ENCODE measurements at regions not wholly inside any gene's neighbourhood (a gene's known extent, or its start where the extent isn't known, plus 50 kb on each side); places are given as distances from the start of the nearest gene placed in this dataset.

DNA sequence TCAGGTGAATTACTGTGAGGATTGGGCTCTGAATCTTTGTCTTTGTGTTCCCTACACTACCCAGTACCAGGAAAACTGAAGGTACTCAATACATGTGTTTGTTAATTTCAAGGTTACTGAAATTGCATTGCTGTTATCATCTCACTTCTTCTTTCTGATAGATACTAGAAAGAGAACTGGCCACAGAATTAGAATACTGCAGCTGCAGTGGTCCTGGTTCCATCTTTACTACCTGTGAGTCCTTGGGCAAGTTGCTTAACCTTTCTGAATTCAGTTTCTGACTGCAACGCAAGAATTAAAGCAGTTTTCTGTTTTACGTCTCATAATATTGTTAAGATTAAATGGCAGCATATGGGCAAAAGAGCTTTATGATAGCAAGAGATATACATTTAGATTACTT, 263.5 kb downstream of the LMO4 start:
- DNase-seq (ENCODE audit: low read depth in 1 of 2, low spot score in 1 of 2), result no peak
- no peak for TF ChIP-seq JUND (IDR thresholded peaks at IDR 0.05; ENCODE audit: low read depth)
- in situ Hi-C loops (cut with HindIII; ENCODE audit: low pct_unique_long_range_greater_than_20kb, low sequenced_read_pairs), result no loop called here

DNA sequence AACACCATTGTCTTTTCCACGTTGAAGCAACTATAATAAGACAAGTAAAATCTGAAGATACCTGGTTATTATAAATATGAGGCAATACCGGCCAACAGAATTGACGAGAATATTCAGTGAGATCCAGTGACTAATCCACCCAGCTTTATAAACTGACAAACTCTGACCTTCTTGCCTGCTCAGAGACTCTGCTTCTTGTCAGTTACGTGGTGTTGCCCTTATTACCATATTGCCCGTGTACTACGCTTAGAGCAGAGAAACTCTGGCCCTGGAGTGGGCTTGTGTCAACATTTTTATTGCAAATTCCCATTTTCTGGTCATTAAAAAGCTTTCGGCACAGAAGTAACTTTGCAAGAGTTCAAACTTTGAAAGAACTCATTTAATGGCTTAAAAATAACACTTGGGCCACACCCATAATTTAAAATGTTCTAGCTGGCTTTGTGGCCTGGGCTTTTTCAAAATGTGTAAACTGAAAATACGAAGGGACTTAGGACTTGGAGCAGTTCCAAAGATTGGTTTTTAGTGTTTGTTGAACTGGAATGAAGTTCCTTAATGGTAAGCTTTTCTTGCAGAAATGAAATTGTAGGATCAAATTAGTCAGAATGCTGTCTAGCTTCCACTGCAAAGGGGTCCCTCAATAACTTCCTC, 266.2 kb downstream of the LMO4 start:
- no peak for TF ChIP-seq JUND (IDR thresholded peaks at IDR 0.05; ENCODE audit: low read depth)
- no peak for DNase-seq (ENCODE audit: low read depth in 1 of 2, low spot score in 1 of 2)
- in situ Hi-C loops (cut with HindIII; ENCODE audit: low pct_unique_long_range_greater_than_20kb, low sequenced_read_pairs), result no loop called here

DNA sequence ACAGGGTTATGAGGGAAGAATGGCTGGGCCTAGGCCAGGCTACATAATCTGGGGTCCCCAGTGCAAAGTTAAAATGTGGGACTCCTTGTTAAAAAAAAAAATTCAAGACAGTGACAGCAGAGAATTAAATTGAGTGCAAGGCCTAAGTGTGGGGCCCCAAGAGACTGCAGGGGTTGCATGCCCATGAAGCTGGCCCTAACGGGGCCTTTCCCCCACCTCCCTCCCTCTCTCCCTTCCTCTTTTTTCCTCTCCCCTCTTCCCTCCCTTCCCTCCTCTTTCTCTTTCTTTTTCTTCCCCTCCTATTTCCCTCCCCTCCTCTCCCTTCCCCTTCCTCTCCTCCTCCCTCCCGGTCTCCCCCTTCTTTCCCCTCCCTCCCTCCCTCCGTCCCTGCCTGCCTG, 266.7 kb downstream of the LMO4 start:
- no peak for DNase-seq (ENCODE audit: low read depth in 1 of 2, low spot score in 1 of 2)
- in situ Hi-C loops (cut with HindIII; ENCODE audit: low pct_unique_long_range_greater_than_20kb, low sequenced_read_pairs), result no loop called here
- no peak for TF ChIP-seq JUND (IDR thresholded peaks at IDR 0.05; ENCODE audit: low read depth)

DNA sequence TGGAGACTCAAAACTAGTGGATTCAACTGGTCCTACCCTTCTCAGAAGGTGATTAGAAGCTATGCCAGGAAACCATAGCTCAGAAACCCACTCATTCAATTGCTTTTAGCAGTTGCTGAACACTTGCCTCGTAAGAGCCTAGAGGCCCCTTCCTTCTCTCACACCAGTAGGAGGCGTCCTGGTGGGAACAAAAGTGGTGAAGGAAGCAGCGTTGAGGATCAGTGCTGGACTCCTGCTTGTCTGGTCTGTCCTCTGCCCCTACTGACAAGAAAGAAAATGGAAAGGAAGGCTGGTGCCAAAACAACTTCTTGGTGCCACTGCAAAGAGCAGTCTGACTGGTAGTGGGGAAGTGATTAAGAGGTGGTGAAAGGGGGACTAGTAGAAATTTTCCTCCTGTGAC, 269.7 kb downstream of the LMO4 start:
- DNase-seq (ENCODE audit: low read depth in 1 of 2, low spot score in 1 of 2), result no peak
- no peak for TF ChIP-seq JUND (IDR thresholded peaks at IDR 0.05; ENCODE audit: low read depth)
- in situ Hi-C loops (cut with HindIII; ENCODE audit: low pct_unique_long_range_greater_than_20kb, low sequenced_read_pairs), result no loop called here

DNA sequence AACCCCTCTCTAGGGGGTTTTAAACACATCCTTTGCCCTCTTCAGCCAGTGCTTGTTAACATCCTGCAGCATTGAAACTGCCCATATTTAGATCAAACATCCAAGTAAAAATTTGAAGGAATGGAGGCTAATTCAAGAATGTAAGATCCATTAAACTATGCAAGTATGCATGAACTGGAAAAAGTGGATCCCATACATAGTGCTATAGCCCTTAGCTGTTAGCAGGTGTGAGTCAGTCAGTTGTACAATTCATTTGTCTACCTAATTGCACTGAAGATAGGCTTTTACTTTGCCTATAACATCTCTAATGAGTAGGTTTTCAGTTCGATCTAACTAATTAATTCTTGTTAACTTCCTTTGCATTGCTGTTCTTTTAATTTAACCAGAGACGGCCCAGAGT, 270.9 kb downstream of the LMO4 start:
- in situ Hi-C loops (cut with HindIII; ENCODE audit: low pct_unique_long_range_greater_than_20kb, low sequenced_read_pairs), result no loop called here
- no peak for DNase-seq (ENCODE audit: low read depth in 1 of 2, low spot score in 1 of 2)
- TF ChIP-seq JUND (IDR thresholded peaks at IDR 0.05; ENCODE audit: low read depth), result no peak

DNA sequence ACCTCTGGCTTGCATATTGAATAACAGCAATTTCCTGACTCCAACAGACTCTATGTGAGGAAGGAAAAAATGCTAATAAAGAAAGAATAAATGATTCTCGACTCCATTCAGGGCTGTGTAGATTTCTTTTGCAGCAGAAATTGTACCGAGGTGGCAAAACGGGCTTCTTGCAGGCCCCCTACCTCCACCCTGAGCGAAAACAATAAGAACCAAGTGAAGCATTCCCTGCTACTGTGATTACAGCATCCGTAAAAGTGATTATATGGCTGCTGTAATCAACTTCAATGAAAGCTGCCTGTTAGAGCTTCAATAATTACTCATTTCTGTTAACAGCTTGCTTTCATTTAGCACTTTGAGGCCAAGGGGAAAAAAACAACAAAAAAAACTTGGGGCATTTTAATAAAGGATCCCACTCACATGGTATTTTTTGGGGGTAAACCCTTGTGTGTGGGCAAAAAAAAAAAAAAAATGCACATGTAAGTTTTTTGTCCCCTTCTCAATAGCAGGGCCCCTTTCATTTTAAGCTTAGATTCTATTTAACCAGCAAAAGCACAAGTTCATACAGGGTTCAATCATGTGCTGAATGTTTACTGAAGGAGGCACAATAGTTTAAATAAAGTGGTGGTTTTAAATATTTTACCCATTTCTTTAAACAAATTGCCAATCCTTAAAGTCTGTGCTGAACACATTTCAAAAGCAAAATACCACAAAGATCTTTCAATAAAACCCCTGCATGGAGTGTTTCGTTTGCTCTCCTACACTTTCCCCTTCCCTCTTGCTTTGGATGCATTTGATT, 271.6 kb downstream of the LMO4 start:
- TF ChIP-seq JUND (IDR thresholded peaks at IDR 0.05; ENCODE audit: low read depth), result no peak
- in situ Hi-C loops (cut with HindIII; ENCODE audit: low pct_unique_long_range_greater_than_20kb, low sequenced_read_pairs), result no loop called here
- no peak for DNase-seq (ENCODE audit: low read depth in 1 of 2, low spot score in 1 of 2)

DNA sequence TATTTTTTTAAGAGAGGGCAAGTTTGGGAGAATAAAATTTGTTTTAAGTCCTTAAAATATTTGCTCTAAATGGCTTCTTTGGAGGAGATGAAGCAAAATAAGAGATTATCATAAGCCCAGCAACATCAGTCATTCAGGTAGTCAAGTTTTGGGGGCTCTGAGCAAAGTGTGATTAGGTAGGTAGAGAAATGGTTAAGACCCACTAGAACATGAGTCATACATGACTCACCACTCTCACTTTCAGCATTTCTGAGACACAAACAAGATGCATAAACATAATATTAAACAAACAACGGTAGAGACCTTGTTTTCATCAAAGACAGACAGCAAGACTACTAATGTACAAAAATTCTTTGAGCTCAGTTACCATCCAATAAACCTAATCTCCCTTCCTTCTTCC, 272.2 kb downstream of the LMO4 start:
- no peak for TF ChIP-seq JUND (IDR thresholded peaks at IDR 0.05; ENCODE audit: low read depth)
- DNase-seq (ENCODE audit: low read depth in 1 of 2, low spot score in 1 of 2), result no peak
- in situ Hi-C loops (cut with HindIII; ENCODE audit: low pct_unique_long_range_greater_than_20kb, low sequenced_read_pairs), result no loop called here

DNA sequence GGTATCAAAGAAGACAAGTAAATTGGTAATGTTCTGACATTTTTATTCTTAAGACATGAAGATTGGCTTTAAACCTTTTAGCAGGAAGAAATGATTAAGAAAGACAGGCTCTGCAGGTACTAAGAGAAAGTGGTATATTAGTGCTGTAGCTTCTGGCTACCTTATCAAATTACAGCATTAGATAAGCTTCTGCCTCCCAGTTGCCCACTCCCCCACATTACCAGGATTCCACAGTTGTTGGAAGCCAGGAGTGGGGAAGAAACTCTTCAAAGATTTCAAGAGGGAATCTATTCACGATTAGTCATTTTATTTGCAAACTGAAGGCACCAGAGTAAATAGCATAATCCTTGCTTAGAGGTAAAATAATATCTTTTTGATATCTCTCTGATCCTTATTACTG, 274.9 kb downstream of the LMO4 start:
- TF ChIP-seq JUND (IDR thresholded peaks at IDR 0.05; ENCODE audit: low read depth), result no peak
- DNase-seq (ENCODE audit: low read depth in 1 of 2, low spot score in 1 of 2), result no peak
- in situ Hi-C loops (cut with HindIII; ENCODE audit: low pct_unique_long_range_greater_than_20kb, low sequenced_read_pairs), result no loop called here

DNA sequence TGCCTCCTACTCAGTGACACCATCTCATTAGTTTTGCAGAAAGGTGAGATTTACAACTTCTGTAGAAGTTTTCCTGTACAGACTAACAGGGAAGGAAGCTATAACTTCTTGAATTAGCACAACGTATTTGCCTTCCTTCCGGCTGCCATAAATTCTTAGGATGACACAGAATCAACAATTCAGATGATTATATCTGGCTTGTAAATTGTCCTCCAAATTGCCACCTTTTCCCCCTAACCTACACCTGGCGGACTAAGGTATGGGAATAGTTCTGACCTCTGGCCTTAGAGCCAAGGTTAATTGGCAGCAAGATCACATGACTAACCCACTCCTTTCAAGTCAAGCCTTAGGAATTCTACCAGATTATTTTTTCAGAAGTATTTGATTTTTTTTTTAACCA, 284.3 kb downstream of the LMO4 start:
- DNase-seq (ENCODE audit: low read depth in 1 of 2, low spot score in 1 of 2), result peak in 1 of 2 experiments; percentile 50
- in situ Hi-C loops (cut with HindIII; ENCODE audit: low pct_unique_long_range_greater_than_20kb, low sequenced_read_pairs), result no loop called here
- TF ChIP-seq JUND (IDR thresholded peaks at IDR 0.05; ENCODE audit: low read depth), result no peak

DNA sequence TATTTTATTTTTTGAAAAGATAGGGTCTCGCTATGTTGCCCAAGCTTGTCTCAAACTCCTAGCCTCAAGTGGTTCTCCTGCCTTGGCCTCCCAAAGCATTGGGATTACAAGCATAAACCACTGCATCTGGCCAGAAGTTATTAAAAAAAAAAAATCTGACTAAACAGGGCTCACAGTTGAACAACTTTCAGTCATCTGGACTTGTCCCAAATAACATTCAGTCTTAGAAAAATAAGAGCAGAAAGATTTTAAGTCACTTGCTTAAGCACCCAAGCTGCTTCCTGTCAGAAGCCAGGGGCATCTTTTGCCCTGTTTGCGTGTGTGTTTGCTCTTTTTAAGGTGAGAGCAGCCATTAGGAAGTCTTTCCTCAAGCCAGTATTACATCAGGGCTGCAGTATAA, 286.8 kb downstream of the LMO4 start:
- DNase-seq (ENCODE audit: low read depth in 1 of 2, low spot score in 1 of 2), result no peak
- in situ Hi-C loops (cut with HindIII; ENCODE audit: low pct_unique_long_range_greater_than_20kb, low sequenced_read_pairs), result no loop called here
- TF ChIP-seq JUND (IDR thresholded peaks at IDR 0.05; ENCODE audit: low read depth), result no peak

DNA sequence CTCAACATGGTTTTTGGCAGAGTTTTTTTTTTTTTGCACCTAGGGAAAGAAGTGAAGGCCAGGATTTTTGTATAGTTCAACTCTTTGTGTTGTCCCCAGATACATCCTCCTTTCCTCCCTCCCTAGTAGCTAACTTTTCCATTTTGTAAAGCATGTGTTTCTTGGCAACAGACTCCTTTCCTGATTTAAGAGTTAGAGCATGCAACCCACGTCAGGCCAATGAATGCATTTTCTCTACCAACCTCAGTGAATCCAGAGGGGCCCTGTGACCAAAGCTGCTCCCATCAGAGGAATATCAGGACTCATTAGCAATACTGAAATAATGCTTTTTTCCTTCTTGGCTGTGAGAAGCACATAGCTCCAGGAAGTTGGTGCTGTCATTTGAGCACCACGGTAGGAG, 287.2 kb downstream of the LMO4 start:
- TF ChIP-seq JUND (IDR thresholded peaks at IDR 0.05; ENCODE audit: low read depth), result no peak
- in situ Hi-C loops (cut with HindIII; ENCODE audit: low pct_unique_long_range_greater_than_20kb, low sequenced_read_pairs), result no loop called here
- DNase-seq (ENCODE audit: low read depth in 1 of 2, low spot score in 1 of 2), result no peak

DNA sequence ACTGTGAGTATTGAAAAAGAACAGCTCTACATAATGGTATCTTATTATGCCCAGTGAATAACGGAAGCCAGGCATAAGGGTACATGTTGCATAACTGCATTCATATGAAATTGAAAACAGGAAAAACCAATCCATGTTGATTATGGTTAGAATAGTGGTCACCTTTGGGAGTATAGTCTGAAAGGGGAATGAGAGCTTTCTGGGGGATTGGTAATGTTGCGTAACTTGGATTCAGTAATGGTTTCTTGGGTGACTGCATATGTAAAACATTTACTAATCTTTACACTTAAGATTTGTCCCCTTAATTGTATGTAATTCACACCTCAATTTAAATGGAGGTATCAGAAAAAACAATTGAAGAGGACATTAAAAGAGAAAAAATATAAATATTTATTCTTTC, 292.1 kb downstream of the LMO4 start:
- DNase-seq (ENCODE audit: low read depth in 1 of 2, low spot score in 1 of 2), result no peak
- no peak for TF ChIP-seq JUND (IDR thresholded peaks at IDR 0.05; ENCODE audit: low read depth)
- in situ Hi-C loops (cut with HindIII; ENCODE audit: low pct_unique_long_range_greater_than_20kb, low sequenced_read_pairs), result no loop called here

DNA sequence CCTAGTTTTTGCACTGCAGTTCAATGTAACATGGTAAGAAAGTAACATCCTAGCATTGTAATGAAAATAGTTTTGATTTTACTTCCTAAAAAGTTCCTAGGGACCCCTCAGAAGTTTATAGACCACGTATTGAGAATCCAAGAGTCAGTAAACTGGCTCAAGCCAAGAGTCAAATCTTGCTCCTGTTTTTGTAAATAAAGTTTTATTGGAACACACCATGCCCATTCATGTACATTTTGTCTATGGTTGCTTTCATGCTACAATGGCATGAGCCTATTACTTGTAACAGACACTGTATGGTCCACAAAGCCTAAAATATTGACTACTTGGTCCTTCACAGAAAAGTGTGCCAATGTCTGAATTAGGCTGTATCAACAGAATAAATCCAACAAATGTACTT, 301.0 kb downstream of the LMO4 start:
- in situ Hi-C loops (cut with HindIII; ENCODE audit: low pct_unique_long_range_greater_than_20kb, low sequenced_read_pairs), result no loop called here
- TF ChIP-seq JUND (IDR thresholded peaks at IDR 0.05; ENCODE audit: low read depth), result no peak
- DNase-seq (ENCODE audit: low read depth in 1 of 2, low spot score in 1 of 2), result no peak

DNA sequence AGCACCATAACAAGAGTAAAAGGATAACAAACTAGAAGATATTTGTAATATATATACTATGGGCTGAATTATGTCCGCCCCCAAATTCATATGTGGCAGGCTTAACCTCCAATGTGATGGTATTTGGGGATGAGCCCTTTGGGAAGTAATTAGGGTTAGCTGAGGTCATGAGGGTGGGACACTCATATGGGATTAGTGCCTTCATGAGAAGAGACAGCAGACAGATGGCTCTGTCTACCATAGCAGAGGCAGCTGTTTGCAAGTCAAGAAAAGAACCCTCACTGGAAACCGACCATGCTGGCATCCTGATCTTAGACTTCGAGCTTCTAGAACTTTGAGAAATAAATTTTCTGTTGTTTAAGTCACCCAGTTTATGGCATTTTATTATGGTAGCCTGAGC, 303.6 kb downstream of the LMO4 start:
- in situ Hi-C loops (cut with HindIII; ENCODE audit: low pct_unique_long_range_greater_than_20kb, low sequenced_read_pairs), result no loop called here
- no peak for DNase-seq (ENCODE audit: low read depth in 1 of 2, low spot score in 1 of 2)
- no peak for TF ChIP-seq JUND (IDR thresholded peaks at IDR 0.05; ENCODE audit: low read depth)

Measured in T47D (cell line).